ENCODE measurements at regions not wholly inside any gene's neighbourhood (a gene's known extent, or its start where the extent isn't known, plus 50 kb on each side); places are given as distances from the start of the nearest gene placed in this dataset.
"Not testable (repeated sequence)": the region's sequence is repeated elsewhere in the genome, so short reads cannot be mapped to it uniquely, and the experiment has no call there.

DNA sequence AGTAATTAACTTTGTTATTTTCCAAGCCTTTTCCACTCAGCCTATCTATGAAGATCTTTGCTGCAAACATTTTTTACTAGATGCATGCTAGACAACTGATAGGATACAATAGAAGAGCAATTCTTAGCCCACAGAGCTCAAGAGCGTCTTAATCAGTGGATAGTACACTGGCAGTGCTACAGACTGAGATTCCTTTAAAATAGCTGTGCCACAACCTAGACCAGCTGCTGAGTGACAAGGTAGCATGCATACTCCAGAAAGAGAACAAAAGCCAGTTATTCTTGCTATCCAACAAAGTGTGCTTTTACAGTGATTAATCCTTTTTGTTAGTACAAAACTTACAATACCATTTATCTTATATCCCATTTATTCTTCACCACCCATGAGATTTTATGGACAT is 507.9 kb upstream of the SYT4 start:
- intact Hi-C loops (cut with micrococcal nuclease; ENCODE audit: unreplicated experiment): loop anchor here (5.0 kb wide), 2 partner anchors 123 to 542 kb away; no protein-coding TSS in a partner anchor
- H3K4me1 Mint-ChIP-seq (ENCODE audit: low read depth, unreplicated experiment): peaks cover 37% of the 10 kb centered on the region
- CTCF ChIA-PET: no interaction called here
- H3K27me3 Mint-ChIP-seq (ENCODE audit: unreplicated experiment): no peaks in the 10 kb centered on the region
- no TSS peak for BruUV-seq (replicated peaks)
- no peak overlapping the region for H3K4me3 Mint-ChIP-seq (ENCODE audit: low read depth, unreplicated experiment)
- TF ChIP-seq, protein P1, sequence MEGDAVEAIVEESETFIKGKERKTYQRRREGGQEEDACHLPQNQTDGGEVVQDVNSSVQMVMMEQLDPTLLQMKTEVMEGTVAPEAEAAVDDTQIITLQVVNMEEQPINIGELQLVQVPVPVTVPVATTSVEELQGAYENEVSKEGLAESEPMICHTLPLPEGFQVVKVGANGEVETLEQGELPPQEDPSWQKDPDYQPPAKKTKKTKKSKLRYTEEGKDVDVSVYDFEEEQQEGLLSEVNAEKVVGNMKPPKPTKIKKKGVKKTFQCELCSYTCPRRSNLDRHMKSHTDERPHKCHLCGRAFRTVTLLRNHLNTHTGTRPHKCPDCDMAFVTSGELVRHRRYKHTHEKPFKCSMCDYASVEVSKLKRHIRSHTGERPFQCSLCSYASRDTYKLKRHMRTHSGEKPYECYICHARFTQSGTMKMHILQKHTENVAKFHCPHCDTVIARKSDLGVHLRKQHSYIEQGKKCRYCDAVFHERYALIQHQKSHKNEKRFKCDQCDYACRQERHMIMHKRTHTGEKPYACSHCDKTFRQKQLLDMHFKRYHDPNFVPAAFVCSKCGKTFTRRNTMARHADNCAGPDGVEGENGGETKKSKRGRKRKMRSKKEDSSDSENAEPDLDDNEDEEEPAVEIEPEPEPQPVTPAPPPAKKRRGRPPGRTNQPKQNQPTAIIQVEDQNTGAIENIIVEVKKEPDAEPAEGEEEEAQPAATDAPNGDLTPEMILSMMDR (IDR thresholded peaks at IDR 0.05; ENCODE audit: unreplicated experiment): no peak
- DNase-seq: no peak
- H3K36me3 Mint-ChIP-seq (ENCODE audit: insufficient read depth, unreplicated experiment): no peaks in the 10 kb centered on the region
- peaks cover 2% of the 10 kb centered on the region for H3K9me3 Mint-ChIP-seq (ENCODE audit: low read depth, unreplicated experiment)
- no peak overlapping the region for H3K27ac Mint-ChIP-seq (ENCODE audit: unreplicated experiment)

DNA sequence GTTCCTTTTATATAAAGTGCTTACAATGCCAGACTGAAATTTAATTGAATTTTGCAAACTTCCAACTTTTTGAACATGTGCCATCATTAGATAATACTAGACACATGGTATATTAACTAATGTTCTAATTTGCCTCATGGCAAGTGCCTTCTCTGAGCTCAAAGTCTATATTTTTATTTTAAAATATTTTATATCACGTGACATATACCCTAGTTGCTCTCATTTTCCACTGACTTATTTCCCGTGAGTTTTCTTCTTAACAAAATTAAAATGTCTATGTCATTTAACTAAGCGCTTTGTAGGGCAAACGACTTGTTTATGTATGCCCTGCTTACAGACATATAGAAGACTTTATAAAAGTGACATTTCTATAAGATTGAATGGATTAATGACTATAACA is 509.6 kb upstream of the SYT4 start:
- no peak for DNase-seq
- TF ChIP-seq, protein P1 (IDR thresholded peaks at IDR 0.05; ENCODE audit: unreplicated experiment): no peak
- Mint-ChIP-seq H3K4me1 (ENCODE audit: low read depth, unreplicated experiment) (peaks cover 37% of the 10 kb centered on the region), H3K27me3 (ENCODE audit: unreplicated experiment) (no peaks in the 10 kb centered on the region), H3K4me3 (ENCODE audit: low read depth, unreplicated experiment) (peak overlapping the region; percentile 48), H3K27ac (ENCODE audit: unreplicated experiment) (peak overlapping the region; percentile 58), H3K36me3 (ENCODE audit: insufficient read depth, unreplicated experiment) (no peaks in the 10 kb centered on the region), H3K9me3 (ENCODE audit: low read depth, unreplicated experiment) (peaks cover 2% of the 10 kb centered on the region)
- intact Hi-C loops (cut with micrococcal nuclease; ENCODE audit: unreplicated experiment): loop anchor here (5.0 kb wide), 2 partner anchors 125 to 540 kb away; no protein-coding TSS in a partner anchor
- TSS peak; percentile 62 for BruUV-seq (replicated peaks)
- CTCF ChIA-PET: no interaction called here

DNA sequence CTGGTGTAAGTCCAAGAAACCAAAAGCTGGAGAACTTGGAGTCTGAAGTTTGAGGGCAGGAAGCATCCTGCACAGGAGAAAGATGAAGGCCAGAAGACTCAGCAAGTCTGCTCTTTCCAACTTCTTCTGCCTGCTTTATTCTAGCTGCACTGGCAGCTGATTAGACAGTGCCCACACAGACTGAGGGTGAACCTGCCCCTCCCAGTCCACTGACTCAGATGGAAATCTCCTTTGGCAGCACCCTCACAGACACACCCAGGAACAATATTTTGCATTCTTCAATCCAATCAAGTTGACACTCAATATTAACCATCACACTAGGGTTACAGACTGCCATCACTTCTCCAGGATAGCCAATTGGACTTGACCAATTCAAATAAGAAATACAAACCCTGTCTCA is 510.4 kb upstream of the SYT4 start:
- intact Hi-C loops (cut with micrococcal nuclease; ENCODE audit: unreplicated experiment): loop anchor here (5.0 kb wide), 2 partner anchors 125 to 540 kb away; no protein-coding TSS in a partner anchor
- peaks cover 37% of the 10 kb centered on the region for H3K4me1 Mint-ChIP-seq (ENCODE audit: low read depth, unreplicated experiment)
- H3K27me3 Mint-ChIP-seq (ENCODE audit: unreplicated experiment); H3K9me3 Mint-ChIP-seq (ENCODE audit: low read depth, unreplicated experiment); BruUV-seq (replicated peaks); H3K36me3 Mint-ChIP-seq (ENCODE audit: insufficient read depth, unreplicated experiment); CTCF ChIA-PET: not testable (repeated sequence)
- peak overlapping the region; percentile 58 for H3K27ac Mint-ChIP-seq (ENCODE audit: unreplicated experiment)
- peak; percentile 41 for DNase-seq
- peak overlapping the region; percentile 48 for H3K4me3 Mint-ChIP-seq (ENCODE audit: low read depth, unreplicated experiment)

DNA sequence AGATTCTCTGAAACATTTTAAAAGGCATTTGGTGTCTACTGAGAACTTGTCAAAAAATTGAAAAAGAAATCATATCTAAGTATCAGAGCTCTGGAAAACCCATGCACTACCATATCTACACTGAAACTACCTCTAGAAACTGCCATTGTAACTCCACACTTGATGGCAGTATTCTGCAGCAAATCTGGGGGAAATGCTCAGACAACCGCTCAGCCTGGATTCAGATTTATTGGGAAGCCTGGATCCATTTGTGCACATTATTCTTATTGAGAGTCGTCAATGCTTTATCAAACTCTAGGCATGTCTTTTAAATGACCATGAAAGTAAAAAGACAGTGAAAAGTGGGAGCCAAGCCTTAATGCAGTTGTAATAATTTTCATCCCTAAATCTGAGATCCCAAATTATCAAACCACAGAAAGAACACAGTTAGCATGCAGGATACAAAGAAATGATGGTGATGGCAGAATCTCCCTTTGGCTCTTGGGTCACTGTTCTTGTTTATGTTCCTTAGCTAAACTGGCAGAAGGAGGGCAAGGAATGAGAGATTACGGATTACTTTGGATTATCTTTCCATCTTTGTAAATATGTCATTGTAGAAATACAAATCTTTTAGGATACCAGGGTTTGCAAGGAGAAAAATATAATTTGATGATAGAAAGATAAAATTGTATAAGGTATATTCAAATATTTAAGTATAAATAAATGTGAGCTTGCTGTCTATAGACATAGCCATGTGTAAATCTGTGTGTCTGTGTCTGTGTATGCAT is 512.1 kb upstream of the SYT4 start:
- no TSS peak for BruUV-seq (replicated peaks)
- no peak overlapping the region for H3K27ac Mint-ChIP-seq (ENCODE audit: unreplicated experiment)
- no peak overlapping the region for H3K4me3 Mint-ChIP-seq (ENCODE audit: low read depth, unreplicated experiment)
- no peaks in the 10 kb centered on the region for H3K9me3 Mint-ChIP-seq (ENCODE audit: low read depth, unreplicated experiment)
- no peaks in the 10 kb centered on the region for H3K27me3 Mint-ChIP-seq (ENCODE audit: unreplicated experiment)
- peaks cover 37% of the 10 kb centered on the region for H3K4me1 Mint-ChIP-seq (ENCODE audit: low read depth, unreplicated experiment)
- no peak for DNase-seq
- intact Hi-C loops (cut with micrococcal nuclease; ENCODE audit: unreplicated experiment): loop anchor here (5.0 kb wide), 2 partner anchors 127 to 538 kb away; no protein-coding TSS in a partner anchor
- H3K36me3 Mint-ChIP-seq (ENCODE audit: insufficient read depth, unreplicated experiment): no peaks in the 10 kb centered on the region
- TF ChIP-seq, protein P1 (IDR thresholded peaks at IDR 0.05; ENCODE audit: unreplicated experiment): no peak
- CTCF ChIA-PET: no interaction called here

DNA sequence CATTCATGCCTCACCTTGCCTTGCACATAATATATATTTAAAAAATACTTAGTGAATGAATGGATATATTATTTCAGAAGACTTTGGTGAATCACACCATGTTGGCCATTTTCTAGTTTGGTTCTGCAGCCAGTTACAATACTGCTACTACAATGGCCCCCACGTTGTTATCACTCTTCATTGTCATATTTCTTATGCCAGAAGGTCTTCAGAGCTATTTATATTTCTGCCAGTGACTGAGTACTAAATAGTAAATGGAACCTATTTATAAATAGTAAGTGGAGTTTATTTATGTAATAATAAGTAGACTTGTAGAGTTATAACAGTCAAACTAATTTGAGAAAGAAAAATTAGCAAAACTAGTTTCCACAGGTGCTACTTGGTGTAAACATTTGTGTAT is 516.6 kb upstream of the SYT4 start:
- H3K4me1 Mint-ChIP-seq (ENCODE audit: low read depth, unreplicated experiment): peaks cover 8% of the 10 kb centered on the region
- no peaks in the 10 kb centered on the region for H3K27me3 Mint-ChIP-seq (ENCODE audit: unreplicated experiment)
- no peaks in the 10 kb centered on the region for H3K36me3 Mint-ChIP-seq (ENCODE audit: insufficient read depth, unreplicated experiment)
- no peak overlapping the region for H3K4me3 Mint-ChIP-seq (ENCODE audit: low read depth, unreplicated experiment)
- no peak for DNase-seq
- CTCF ChIA-PET: no interaction called here
- H3K9me3 Mint-ChIP-seq (ENCODE audit: low read depth, unreplicated experiment): no peaks in the 10 kb centered on the region
- TF ChIP-seq, protein P1 (IDR thresholded peaks at IDR 0.05; ENCODE audit: unreplicated experiment): no peak
- no peak overlapping the region for H3K27ac Mint-ChIP-seq (ENCODE audit: unreplicated experiment)
- BruUV-seq (replicated peaks): no TSS peak
- intact Hi-C loops (cut with micrococcal nuclease; ENCODE audit: unreplicated experiment): loop anchor here (5.0 kb wide), 1 partner anchor 333 kb away; no protein-coding TSS in a partner anchor
